GM10266 (cell line): ENCODE measurements at regions not wholly inside any gene's neighbourhood (a gene's known extent, or its start where the extent isn't known, plus 50 kb on each side); places are given as distances from the start of the nearest gene placed in this dataset.

Experiments used
- DNase-seq: peaks from one replicate; pipeline ENCODE4 v3.0.0; 2012; ENCODE audit errors: extremely low spot score
- TF ChIP-seq, protein P1 (sequence below): IDR thresholded peaks from 2 replicates; pipeline ENCODE4 v1.5.1; 2012; ENCODE audit warnings: mild to moderate bottlenecking, low read depth; ENCODE audit not compliant: control insufficient read depth, insufficient read depth; ENCODE audit errors: missing control alignments

DNA sequence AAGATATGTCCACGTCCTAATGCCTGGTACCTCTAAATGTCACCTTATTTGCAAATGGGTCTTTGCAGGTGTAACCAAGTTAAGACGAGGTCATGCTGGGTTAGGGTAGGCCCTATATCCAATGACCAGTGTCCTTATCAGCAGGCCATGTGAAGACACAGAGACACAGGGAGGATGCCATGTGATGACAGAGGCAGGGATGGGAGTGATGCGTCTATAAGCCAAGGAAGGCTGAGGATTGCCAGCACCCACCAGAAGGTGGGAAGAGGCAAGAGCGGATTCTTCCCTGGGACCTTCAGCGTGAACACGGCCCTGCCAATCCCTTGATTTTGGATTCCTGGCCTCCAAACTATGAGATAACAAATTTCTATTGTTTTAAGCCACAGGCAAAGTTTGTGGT lies 123.4 kb upstream of the CXCL14 start:
- DNase-seq: no peak
- TF ChIP-seq, protein P1, sequence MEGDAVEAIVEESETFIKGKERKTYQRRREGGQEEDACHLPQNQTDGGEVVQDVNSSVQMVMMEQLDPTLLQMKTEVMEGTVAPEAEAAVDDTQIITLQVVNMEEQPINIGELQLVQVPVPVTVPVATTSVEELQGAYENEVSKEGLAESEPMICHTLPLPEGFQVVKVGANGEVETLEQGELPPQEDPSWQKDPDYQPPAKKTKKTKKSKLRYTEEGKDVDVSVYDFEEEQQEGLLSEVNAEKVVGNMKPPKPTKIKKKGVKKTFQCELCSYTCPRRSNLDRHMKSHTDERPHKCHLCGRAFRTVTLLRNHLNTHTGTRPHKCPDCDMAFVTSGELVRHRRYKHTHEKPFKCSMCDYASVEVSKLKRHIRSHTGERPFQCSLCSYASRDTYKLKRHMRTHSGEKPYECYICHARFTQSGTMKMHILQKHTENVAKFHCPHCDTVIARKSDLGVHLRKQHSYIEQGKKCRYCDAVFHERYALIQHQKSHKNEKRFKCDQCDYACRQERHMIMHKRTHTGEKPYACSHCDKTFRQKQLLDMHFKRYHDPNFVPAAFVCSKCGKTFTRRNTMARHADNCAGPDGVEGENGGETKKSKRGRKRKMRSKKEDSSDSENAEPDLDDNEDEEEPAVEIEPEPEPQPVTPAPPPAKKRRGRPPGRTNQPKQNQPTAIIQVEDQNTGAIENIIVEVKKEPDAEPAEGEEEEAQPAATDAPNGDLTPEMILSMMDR: no peak

DNA sequence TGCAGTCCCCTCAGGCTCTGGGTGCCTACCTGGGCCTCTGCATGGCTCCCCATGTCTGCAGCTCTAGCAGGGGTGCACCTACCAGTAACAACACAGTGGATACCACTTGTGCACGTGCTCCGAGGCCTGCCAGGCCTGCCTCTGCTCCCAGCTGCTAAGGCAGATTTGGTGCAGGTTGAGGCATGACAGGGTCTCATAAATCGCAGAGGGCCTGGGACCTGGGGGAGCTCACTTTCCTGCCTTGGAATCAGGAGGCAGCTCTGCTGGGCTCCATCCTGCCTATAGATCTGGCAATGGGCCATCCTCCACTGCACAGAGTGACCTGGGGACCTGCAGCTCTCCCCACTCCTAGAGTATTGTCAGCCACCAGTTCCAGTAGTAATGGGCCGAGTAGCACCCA lies 121.9 kb upstream of the CXCL14 start:
- TF ChIP-seq, protein P1: no peak
- DNase-seq: no peak

DNA sequence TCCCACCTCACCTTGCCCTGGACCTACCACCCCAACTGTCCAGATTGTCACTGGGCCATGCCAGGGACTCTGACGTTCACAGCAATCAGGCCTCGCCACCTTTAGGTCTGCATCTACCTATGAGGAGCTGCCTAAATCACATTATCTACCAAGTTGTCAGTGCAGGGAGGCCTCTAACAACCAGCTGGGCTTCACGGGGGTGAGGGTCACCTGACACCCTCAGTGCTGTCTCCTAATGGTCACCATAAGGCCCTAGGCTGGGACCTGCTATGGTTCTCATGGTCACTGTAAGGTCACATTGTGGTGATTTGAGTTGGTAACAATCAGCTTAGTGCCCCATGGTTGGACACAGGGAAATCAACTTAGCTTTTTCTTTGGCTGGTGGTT lies 119.2 kb upstream of the CXCL14 start:
- DNase-seq: no peak
- TF ChIP-seq, protein P1: no peak

DNA sequence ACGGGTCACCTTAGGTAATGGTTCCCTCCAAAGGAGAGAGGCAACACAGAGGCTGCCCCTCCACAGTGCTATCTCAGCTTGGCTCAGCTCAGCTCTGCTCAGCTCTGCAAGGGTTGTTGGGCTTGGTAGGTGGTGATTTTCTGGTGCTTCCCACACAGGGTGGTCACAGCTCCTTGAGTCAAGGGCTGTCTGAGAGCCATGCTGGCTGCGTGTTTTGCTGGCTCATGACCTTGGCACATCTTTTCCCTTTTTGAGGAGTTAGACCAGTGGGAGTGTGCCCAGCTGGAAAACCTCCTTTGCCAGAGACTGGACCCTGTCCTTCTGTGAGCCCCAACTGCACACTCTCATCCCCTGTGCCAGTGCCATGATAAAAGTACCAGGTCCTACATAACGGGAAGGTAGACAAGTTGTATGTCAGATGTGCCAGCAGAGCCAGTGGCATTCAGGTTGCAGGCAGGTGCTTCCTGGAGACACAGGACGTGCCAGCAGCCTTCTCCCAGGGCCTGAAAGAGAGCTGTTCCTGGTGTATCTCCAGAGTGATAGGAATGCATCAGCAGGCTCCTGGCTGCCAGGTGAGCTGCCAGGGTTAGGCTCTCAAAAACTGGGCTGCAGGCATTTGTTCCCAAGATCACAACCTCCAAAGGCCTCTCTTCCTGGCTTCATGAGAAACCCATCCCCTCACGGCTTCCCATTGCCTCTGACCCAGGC lies 118.6 kb upstream of the CXCL14 start:
- no peak for DNase-seq
- TF ChIP-seq, protein P1: no peak

DNA sequence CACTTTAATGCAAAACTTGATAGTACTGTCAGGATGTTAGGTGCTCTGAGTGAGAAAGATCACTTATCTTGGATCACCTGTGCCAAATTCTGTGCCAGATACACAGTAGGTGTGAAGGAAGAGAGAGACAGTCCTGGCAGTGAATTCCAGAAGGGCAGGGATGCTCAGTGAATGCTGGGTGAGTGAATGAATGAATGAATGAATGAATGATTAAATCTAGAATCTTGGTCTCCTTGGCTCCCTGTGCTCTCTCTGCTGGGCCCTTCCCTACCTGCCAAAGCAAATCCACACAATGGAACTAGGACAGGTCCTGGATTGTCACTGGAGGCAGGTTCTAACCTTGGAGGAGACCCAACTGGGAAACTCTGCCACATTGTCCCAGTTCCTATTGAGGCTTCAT lies 117.5 kb upstream of the CXCL14 start:
- DNase-seq: no peak
- TF ChIP-seq, protein P1: no peak

DNA sequence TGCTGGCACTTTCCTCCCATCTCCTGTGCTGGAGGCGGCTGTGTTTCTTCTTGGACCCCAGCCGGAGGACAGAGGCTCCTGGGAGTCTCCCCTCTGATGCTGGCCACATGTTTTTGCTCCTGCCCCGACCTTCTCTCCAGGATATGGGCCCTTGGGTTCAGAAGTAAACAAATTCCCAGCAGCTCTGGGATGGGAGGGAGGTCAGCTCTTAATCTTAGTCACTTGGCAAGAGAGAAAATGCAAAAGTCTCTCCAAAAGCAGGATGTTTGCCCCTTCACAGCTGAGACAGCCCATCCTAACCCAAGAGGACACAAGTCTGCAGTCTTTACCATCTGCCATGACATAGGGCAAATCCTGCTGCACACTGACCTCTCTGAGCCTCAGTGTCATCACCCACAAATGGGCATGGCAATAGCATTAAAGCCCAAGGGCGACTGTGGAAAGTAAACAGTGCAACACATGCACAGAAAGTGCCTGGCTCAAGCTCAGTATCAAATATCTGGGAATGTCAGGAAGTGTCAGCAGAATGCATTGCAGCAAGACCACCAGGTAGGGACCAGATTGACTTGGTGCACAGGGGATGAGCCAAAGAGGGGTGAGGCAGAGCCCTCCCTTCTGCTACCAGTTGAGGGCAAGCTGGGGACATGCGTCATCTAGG lies 117.0 kb upstream of the CXCL14 start:
- TF ChIP-seq, protein P1: no peak
- no peak for DNase-seq

DNA sequence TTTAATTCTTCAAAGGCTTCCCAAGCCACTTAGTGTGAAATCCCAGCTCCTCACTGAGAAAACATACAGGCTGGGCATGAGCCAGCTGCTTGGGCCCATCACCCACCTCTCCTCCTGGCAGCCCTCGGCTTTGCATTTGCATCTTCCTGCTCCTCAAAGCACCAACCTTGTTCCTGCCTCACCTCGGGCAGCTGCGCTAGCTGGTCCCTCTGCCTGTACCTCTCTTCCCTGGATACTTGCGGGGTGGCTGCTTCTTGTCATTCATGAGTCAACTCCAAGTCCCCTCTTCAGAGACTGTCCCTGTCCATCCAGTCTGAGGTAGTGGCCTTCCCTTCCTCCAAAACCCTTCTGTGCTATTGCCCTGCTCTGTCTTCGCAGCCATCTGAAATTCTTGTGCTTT lies 116.1 kb upstream of the CXCL14 start:
- DNase-seq: no peak
- TF ChIP-seq, protein P1: no peak
